WTC11 (cell line): ENCODE measurements at regions not wholly inside any gene's neighbourhood (a gene's known extent, or its start where the extent isn't known, plus 50 kb on each side); places are given as distances from the start of the nearest gene placed in this dataset.

Experiments used
- FOXP1 ChIP-seq: sonication (generic); formaldehyde crosslinking; IDR thresholded peaks from 2 replicates; pipeline ENCODE4 v1.8.0; 2022; ENCODE audit warnings: missing genetic modification reagents, mild to moderate bottlenecking, moderate library complexity, borderline replicate concordance
- MAX ChIP-seq: sonication (generic); formaldehyde crosslinking; IDR thresholded peaks from 2 replicates; pipeline ENCODE4 v1.8.0; 2022; ENCODE audit warnings: mild to moderate bottlenecking, missing genetic modification reagents
- MLX ChIP-seq: sonication (generic); formaldehyde crosslinking; IDR thresholded peaks from 2 replicates; pipeline ENCODE4 v1.8.1; 2023; ENCODE audit warnings: mild to moderate bottlenecking, missing genetic modification reagents, moderate library complexity
- MYBL2 ChIP-seq: sonication (generic); formaldehyde crosslinking; IDR thresholded peaks from 2 replicates; pipeline ENCODE4 v1.8.1; 2023; ENCODE audit warnings: mild to moderate bottlenecking, moderate library complexity, missing genetic modification reagents
- OVOL2 ChIP-seq: fragments of 250-450 bp; sonication (Bioruptor Pico); IDR thresholded peaks from 2 replicates; pipeline ENCODE4 v1.9.0; 2021; ENCODE audit warnings: mild to moderate bottlenecking, borderline replicate concordance
- TEAD1 ChIP-seq: sonication (generic); formaldehyde crosslinking; IDR thresholded peaks from 2 replicates; pipeline ENCODE4 v1.8.0; 2022; ENCODE audit warnings: mild to moderate bottlenecking, missing genetic modification reagents
- USF1 ChIP-seq: sonication (generic); formaldehyde crosslinking; IDR thresholded peaks from 2 replicates; pipeline ENCODE4 v1.8.0; 2022; ENCODE audit warnings: mild to moderate bottlenecking, missing genetic modification reagents
- ZMAT4 ChIP-seq: fragments of 250-450 bp; sonication (Bioruptor Pico); IDR thresholded peaks from 2 replicates; pipeline ENCODE4 v1.9.0; 2021; ENCODE audit warnings: mild to moderate bottlenecking
- ZNF263 ChIP-seq: sonication (generic); formaldehyde crosslinking; IDR thresholded peaks from 2 replicates; pipeline ENCODE4 v1.8.1; 2022; ENCODE audit warnings: low read depth, mild to moderate bottlenecking, moderate library complexity, missing genetic modification reagents
- TF ChIP-seq, protein P1 (sequence below): sonication (generic); formaldehyde crosslinking; IDR thresholded peaks from 2 replicates; pipeline ENCODE4 v1.8.0; 2022; ENCODE audit warnings: mild to moderate bottlenecking, missing genetic modification reagents
- TF ChIP-seq, protein P2 (sequence below): fragments of 200-600 bp; IDR thresholded peaks from 2 replicates; pipeline ENCODE4 v1.8.0; 2022; ENCODE audit warnings: antibody characterized with exemption
- TF ChIP-seq, protein P3 (sequence below): sonication (generic); formaldehyde crosslinking; IDR thresholded peaks from 2 replicates; pipeline ENCODE4 v1.8.0; 2023; ENCODE audit warnings: missing genetic modification reagents
- TF ChIP-seq, protein P4 (sequence below): sonication (generic); formaldehyde crosslinking; IDR thresholded peaks from 2 replicates; pipeline ENCODE4 v1.8.1; 2022; ENCODE audit warnings: low read depth, missing genetic modification reagents, borderline replicate concordance
- TF ChIP-seq, protein P5 (sequence below): sonication (generic); formaldehyde crosslinking; IDR thresholded peaks from 2 replicates; pipeline ENCODE4 v1.8.1; 2023; ENCODE audit warnings: mild to moderate bottlenecking, missing genetic modification reagents

GRCh38 chr9:75610246-75610645 is 280.2 kb upstream of the PCSK5 start:
- TF ChIP-seq MAX (CRISPR knock-in tag) (no peak), ZMAT4 (CRISPR knock-in tag) (no peak), MLX (no peak), ZNF263 (CRISPR knock-in tag) (no peak), OVOL2 (CRISPR knock-in tag) (no peak), TEAD1 (no peak), MYBL2 (CRISPR knock-in tag) (no peak), USF1 (no peak), FOXP1 (no peak)
- TF ChIP-seq, protein P1, sequence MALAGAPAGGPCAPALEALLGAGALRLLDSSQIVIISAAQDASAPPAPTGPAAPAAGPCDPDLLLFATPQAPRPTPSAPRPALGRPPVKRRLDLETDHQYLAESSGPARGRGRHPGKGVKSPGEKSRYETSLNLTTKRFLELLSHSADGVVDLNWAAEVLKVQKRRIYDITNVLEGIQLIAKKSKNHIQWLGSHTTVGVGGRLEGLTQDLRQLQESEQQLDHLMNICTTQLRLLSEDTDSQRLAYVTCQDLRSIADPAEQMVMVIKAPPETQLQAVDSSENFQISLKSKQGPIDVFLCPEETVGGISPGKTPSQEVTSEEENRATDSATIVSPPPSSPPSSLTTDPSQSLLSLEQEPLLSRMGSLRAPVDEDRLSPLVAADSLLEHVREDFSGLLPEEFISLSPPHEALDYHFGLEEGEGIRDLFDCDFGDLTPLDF (CRISPR knock-in tag) = no peak
- TF ChIP-seq, protein P2, sequence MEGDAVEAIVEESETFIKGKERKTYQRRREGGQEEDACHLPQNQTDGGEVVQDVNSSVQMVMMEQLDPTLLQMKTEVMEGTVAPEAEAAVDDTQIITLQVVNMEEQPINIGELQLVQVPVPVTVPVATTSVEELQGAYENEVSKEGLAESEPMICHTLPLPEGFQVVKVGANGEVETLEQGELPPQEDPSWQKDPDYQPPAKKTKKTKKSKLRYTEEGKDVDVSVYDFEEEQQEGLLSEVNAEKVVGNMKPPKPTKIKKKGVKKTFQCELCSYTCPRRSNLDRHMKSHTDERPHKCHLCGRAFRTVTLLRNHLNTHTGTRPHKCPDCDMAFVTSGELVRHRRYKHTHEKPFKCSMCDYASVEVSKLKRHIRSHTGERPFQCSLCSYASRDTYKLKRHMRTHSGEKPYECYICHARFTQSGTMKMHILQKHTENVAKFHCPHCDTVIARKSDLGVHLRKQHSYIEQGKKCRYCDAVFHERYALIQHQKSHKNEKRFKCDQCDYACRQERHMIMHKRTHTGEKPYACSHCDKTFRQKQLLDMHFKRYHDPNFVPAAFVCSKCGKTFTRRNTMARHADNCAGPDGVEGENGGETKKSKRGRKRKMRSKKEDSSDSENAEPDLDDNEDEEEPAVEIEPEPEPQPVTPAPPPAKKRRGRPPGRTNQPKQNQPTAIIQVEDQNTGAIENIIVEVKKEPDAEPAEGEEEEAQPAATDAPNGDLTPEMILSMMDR = no peak
- TF ChIP-seq, protein P3, sequence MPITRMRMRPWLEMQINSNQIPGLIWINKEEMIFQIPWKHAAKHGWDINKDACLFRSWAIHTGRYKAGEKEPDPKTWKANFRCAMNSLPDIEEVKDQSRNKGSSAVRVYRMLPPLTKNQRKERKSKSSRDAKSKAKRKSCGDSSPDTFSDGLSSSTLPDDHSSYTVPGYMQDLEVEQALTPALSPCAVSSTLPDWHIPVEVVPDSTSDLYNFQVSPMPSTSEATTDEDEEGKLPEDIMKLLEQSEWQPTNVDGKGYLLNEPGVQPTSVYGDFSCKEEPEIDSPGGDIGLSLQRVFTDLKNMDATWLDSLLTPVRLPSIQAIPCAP (CRISPR knock-in tag) = no peak
- TF ChIP-seq, protein P4, sequence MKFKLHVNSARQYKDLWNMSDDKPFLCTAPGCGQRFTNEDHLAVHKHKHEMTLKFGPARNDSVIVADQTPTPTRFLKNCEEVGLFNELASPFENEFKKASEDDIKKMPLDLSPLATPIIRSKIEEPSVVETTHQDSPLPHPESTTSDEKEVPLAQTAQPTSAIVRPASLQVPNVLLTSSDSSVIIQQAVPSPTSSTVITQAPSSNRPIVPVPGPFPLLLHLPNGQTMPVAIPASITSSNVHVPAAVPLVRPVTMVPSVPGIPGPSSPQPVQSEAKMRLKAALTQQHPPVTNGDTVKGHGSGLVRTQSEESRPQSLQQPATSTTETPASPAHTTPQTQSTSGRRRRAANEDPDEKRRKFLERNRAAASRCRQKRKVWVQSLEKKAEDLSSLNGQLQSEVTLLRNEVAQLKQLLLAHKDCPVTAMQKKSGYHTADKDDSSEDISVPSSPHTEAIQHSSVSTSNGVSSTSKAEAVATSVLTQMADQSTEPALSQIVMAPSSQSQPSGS (CRISPR knock-in tag) = no peak
- TF ChIP-seq, protein P5, sequence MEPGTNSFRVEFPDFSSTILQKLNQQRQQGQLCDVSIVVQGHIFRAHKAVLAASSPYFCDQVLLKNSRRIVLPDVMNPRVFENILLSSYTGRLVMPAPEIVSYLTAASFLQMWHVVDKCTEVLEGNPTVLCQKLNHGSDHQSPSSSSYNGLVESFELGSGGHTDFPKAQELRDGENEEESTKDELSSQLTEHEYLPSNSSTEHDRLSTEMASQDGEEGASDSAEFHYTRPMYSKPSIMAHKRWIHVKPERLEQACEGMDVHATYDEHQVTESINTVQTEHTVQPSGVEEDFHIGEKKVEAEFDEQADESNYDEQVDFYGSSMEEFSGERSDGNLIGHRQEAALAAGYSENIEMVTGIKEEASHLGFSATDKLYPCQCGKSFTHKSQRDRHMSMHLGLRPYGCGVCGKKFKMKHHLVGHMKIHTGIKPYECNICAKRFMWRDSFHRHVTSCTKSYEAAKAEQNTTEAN = no peak
